ENCODE measurements at regions not wholly inside any gene's neighbourhood (a gene's known extent, or its start where the extent isn't known, plus 50 kb on each side); places are given as distances from the start of the nearest gene placed in this dataset.
"Not testable (repeated sequence)": the region's sequence is repeated elsewhere in the genome, so short reads cannot be mapped to it uniquely, and the experiment has no call there.

DNA sequence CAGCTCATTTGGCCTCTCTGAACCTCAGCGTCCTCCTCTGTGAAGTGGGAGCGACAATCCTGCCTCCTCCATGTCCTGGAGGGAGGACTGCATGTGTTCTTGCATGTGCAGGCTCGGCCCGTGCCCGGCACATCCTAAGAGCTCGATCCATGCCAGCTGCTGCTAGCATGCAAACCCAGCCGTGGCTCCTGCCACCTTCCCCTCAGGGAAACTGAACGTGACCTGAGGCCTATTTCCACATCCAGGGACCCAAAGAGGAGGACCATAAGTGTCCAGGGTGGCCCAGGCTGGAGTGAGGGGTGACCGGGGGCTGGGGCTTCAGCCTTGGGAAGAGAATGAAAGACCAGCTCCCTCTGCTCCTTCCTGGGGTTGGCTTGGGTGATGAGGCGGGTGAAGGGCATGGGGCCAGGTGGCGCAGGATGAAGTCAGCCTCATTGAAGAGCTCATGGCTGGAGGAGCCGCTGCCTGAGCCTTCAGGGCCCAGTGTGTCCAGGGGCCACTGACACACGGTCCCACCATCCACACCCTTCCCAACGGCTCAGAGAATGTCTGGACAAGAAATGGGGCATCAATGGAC is 115.7 kb upstream of the AKAP13 start:
- DNase-seq (ENCODE audit: low read depth) = not testable (repeated sequence)

DNA sequence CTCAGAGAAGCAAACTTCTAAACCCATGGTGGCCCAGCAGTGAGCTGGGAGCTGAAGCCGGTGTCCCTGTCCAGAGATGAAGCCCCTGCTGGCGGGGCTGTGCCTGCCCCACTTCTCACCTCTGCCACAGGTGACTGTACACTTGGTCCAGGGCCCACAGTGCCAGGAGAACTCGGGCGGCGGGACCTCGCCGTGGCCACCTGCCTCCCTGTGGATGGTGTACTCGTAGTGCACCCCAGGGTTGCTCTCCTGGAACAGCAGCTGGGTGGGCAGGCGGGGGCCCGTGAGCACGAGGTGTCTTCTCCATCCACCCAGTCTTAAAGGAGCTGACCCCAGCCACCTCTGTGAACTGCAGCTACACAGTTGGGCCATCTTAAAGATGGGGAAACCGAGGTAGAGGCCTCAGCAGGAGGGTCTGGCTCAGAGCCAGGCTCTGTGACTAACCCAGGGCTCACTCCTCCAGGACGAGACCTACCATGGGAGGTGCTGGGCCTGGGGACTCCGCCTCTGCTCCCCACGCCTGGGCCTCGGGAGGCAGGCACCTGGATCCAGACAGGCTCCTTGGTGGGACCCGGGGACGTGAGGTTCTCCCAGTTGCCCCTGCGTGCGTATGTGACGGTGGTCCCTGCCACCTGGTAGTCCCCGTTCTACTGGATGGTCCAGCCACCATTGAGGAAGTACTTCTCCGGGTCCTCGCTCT is 113.1 kb upstream of the AKAP13 start:
- not testable (repeated sequence) for DNase-seq (ENCODE audit: low read depth)

DNA sequence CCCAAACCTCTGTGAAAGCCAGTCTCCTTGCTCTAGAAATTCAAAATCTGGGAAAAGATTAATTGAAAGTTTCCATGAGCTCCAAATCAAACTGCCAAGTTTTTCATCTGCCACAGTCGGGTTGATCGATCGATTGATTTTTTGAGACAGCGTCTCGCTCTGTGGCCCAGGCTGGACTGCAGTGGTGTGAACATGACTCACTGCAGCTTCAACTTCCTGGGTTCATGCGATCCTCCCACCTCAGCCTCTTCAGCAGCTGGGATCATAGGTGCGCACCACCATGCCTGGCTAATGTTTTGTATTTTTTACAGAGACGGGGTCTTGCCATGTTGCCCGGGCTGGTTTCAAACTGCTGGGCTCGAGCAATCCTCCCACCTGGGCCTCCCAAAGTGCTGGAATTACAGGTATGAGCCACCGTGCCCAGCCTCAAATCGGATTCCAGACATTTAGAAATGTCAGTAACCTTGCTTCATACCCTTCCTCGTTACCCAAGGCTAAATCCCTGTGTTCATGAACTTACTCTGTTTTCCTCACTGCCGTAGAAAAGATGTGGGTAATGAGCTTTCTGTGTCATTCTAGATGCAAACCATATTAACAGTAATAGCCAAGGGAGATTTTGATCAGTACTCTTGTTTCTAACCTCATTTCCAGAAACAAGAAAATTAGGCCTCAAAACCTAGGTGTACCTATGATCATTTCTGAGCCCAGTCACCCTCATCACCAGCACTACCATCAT is 105.9 kb upstream of the AKAP13 start:
- no peak for DNase-seq (ENCODE audit: low read depth)

DNA sequence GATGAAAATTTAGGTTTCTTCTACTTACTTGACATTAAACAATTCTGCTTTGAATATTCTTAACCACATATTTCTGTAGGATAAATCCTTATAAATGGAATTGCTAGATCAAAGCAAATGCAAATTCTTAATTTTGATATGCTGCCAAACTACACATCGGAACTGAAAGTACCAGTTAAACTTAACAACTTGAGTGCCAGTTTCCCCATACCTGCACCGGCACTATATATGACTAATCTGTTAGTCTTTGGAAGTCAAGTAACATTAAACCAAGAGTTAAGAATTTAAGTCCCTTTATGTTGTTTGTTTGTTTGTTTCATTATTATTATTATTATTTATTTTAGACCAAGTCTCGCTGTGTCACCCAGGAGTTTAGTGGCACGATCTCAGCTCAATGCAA is 103.9 kb upstream of the AKAP13 start:
- DNase-seq (ENCODE audit: low read depth) = peak; percentile 34

- no peak for DNase-seq (ENCODE audit: low read depth)
These were observed 103.5 kb upstream of the AKAP13 start for GRCh38 chr15:85276921-85277320.

- DNase-seq (ENCODE audit: low read depth) = no peak
These were observed 102.5 kb upstream of the AKAP13 start for GRCh38 chr15:85277847-85278370.

- no peak for DNase-seq (ENCODE audit: low read depth)
These were observed 100.2 kb upstream of the AKAP13 start for GRCh38 chr15:85280203-85280602.

DNA sequence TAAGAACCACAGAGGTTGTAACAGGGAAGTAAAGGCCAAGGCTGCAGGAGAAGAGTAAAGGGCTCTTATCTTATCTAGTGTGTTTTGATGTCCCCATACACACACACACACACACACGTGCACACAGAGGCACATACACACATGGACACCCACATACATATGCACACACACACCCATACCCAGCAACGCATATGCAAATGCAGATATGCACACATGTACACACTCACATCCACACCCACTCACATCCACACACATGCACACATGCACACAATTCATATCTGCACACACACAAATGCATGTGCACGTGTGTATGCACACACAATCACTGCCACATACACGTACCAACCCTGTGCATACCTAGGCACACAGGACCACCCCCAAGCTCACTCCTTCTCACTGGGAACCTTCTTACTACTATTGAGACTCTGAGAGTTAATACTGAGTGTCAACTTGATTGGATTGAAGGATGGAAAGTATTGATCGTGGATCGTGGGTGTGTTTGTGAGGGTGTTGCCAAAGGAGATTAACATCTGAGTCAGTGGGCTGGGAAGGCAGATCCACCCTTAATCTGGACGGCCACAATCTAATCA is 99.0 kb upstream of the AKAP13 start:
- DNase-seq (ENCODE audit: low read depth) = no peak

DNA sequence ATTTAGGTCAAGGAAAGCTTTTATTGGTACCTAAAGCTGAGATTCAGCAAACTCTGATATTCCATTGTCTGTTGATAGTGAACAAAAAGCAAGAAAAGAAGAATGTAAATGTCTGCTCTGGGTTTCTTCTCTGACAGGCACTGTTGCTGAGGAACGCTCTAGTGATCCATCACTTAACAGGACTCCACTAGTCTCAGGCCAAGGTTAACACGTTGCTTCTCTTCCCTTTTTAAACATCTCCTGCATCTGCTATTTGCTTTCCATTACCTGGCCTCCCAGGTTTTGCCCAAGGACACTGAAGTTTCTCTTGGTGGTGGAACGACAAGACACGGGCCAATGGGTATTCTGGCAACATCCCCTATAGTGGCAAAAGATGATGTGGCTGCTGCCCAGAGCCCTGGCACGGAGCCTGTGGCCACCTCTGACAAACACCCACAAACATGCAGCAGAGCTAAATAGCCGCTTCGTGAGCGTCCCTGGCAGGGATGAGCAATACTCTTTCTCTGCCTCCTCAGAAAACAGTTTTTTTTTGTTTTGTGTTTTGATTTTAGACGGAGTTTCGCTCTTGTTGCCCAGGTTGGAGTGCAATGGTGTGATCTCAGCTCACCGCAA is 97.8 kb upstream of the AKAP13 start:
- DNase-seq (ENCODE audit: low read depth) = peak; percentile 73

GRCh38 chr15:85283815-85284214 is 96.6 kb upstream of the AKAP13 start:
- peak; percentile 41 for DNase-seq (ENCODE audit: low read depth)

DNA sequence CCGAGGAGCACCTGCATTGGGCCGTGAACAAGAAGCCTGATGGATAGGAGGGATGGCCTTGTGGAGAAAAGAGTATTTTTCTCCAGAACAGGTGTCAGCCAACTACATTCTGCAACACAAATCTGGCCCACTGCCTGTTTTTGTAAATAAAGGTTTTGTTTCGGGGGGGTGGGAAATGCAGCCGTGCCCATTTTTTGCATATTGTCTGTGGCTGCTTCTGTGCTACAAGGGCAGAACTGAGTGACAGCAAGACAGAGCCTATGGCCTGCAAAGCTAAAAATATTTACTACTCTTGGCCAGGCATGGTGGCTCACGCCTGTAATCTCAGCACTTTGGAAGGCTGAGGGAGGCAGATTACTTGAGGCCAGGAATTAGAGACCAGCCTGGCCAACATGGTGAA is 95.9 kb upstream of the AKAP13 start:
- DNase-seq (ENCODE audit: low read depth) = no peak

- peak; percentile 62 for DNase-seq (ENCODE audit: low read depth)
These were observed 90.6 kb upstream of the AKAP13 start for GRCh38 chr15:85289677-85290365.

- DNase-seq (ENCODE audit: low read depth) = not testable (repeated sequence)
These were observed 87.8 kb upstream of the AKAP13 start for GRCh38 chr15:85292583-85292982.

DNA sequence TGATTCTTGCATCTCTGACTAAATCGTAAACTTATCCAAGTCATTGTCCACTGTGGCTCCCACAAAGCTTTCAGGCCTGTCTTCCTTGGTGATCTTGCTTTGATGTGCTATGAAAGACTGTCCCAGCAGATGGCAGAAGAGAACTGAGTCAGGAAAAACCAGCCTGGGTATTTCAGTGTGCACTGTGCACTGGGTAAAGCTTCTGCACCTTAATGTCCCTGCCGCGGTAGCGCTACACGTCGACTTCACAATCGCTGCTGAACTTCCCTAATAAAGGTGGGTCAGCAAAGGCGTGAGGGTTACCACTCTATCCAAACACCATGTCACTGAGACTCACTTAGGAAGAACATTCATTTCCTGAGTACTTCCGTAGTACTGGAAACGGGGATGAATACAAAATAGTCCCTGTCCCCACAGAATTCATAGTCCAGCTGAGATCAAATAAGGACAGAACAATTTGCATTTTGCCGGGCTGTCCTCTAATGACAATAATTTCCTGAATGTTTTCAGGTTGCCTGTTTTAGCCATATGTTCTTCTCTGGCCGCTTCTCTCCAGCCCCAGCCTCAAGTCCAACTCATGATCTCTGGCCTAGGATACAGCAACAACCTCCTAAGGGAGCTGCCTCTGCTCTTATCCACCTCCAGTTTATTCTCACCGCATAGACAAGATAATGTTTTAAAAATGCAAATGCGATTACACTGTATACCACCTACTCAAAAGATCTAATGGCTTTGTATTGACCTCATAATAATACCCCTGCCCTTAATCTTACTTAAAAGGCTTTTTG is 83.6 kb upstream of the AKAP13 start:
- DNase-seq (ENCODE audit: low read depth) = peak; percentile 78

- no peak for DNase-seq (ENCODE audit: low read depth)
These were observed 82.9 kb upstream of the AKAP13 start for GRCh38 chr15:85297537-85297936.

DNA sequence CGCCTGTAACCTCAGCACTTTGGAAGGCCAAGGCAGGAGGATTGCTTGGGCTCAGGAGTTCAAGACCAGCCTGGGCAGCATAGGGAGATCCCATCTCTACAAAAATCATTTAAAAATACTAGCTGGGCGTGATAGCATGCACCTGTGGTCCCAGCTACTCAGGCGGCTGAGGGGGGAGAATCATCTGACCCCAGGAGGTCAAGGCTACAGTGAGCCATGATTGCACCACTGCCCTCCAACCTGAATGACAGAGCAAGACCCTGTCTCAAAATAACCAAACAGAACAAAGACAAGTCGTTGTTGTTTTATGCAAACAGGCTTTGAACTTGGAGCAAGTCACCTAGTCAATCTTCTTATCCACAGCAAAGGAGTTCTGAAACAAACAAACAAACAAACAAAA is 82.0 kb upstream of the AKAP13 start:
- no peak for DNase-seq (ENCODE audit: low read depth)

GRCh38 chr15:85298941-85299340 is 81.5 kb upstream of the AKAP13 start:
- no peak for DNase-seq (ENCODE audit: low read depth)

- no peak for DNase-seq (ENCODE audit: low read depth)
These were observed 78.1 kb upstream of the AKAP13 start for GRCh38 chr15:85302271-85302670.

GRCh38 chr15:85305050-85305449 is 75.4 kb upstream of the AKAP13 start:
- DNase-seq (ENCODE audit: low read depth) = no peak

DNA sequence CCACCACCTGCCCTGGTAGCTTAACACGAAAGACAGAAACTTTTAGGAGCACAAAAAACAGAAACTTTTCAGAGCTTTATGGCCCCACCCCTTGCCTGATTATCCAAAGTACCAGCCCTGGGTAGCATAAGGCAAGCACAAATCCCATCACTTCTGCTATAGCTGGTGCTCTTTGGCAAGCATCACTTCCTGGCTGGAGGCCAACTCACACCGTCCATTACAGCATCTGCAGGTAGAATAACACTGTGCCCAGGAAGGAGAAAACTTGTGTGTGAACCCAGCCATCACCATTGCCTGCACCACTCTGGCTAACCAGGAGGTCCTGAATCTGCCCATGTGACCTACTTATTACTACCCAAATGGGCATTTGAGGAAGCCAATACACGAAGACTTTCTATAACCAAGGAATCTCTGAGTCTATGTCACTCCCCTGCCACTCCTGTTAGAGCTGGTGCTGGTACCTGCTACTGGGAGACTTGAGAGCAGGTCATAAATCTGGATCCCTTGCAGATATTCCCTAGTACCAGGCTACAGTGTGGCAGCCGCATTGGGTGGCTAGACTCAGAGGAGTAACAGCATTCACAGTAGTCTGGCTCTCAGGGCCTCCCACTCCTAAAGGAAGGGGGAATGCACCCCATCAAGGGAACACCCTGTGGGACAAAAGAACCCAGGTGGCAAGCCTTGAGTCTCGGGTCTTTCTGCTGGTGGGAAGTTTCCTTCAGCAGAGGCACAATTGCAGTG is 73.3 kb upstream of the AKAP13 start:
- DNase-seq (ENCODE audit: low read depth) = no peak

Data from renal cortical epithelial cell (primary cell).